SK-N-SH (cell line): ENCODE measurements at regions not wholly inside any gene's neighbourhood (a gene's known extent, or its start where the extent isn't known, plus 50 kb on each side); places are given as distances from the start of the nearest gene placed in this dataset.
"Not testable (repeated sequence)": the region's sequence is repeated elsewhere in the genome, so short reads cannot be mapped to it uniquely, and the experiment has no call there.

Experiments used
- CTCF ChIA-PET: fragments of 300-600, 350-600 bp; formaldehyde crosslinking; extraction: SDS; loops from one replicate; lab custom pipeline; 2021; lab: Yijun Ruan, JAX
- POLR2A ChIA-PET: fragments of 350-600 bp; sonication (Branson Sonifier 250); formaldehyde crosslinking; extraction: SDS; loops from one replicate; lab custom pipeline; 2020; ENCODE audit warnings: antibody characterized with exemption, inconsistent platforms; lab: Yijun Ruan, JAX
- DNase-seq: peaks from one replicate; pipeline ENCODE4 v3.0.0; 2012
- H2AFZ ChIP-seq: fragments of 200-600 bp; sonication (generic); 2 replicates; pipeline ENCODE4 v1.8.1; 2016; ENCODE audit warnings: antibody characterized with exemption, mild to moderate bottlenecking, low read depth
- H3F3A ChIP-seq: fragments of 200-600 bp; sonication (generic); replicated peaks from 2 replicates; pipeline ENCODE3; 2016; ENCODE audit warnings: antibody characterized with exemption, mild to moderate bottlenecking; ENCODE audit not compliant: insufficient read depth
- H3K27ac ChIP-seq, 2 experiments: fragments of 200-500 bp in 1 of 2; fragments of 200-600 bp in 1 of 2; sonication (Bioruptor generic) in 1 of 2; sonication (generic), shearing (Covaris generic) in 1 of 2; 2 replicates each; pipeline versions ENCODE4 v1.5.1 to v1.6.1; 2014 to 2016; ENCODE audit warnings: low read depth in 2 of 2, inconsistent platforms in 1 of 2, low read length in 1 of 2, mild to moderate bottlenecking in 1 of 2, mixed read lengths in 1 of 2
- H3K27me3 ChIP-seq: fragments of 200-600 bp; sonication (generic), shearing (Covaris generic); 2 replicates; pipeline ENCODE4 v1.6.1; 2016; ENCODE audit warnings: mixed run types; ENCODE audit not compliant: insufficient read depth
- H3K36me3 ChIP-seq, 2 experiments: fragments of 200-500 bp in 1 of 2; fragments of 200-600 bp in 1 of 2; sonication (Bioruptor generic) in 1 of 2; sonication (generic) in 1 of 2; replicated peaks in 1 of 2; 2 replicates each; pipeline versions ENCODE3 to v1.5.1; 2014 to 2016; ENCODE audit warnings: low read length in 1 of 2, mild to moderate bottlenecking in 1 of 2; ENCODE audit not compliant: insufficient read depth in 2 of 2, control insufficient read depth in 1 of 2
- H3K4me1 ChIP-seq, 2 experiments: fragments of 200-500 bp in 1 of 2; fragments of 200-600 bp in 1 of 2; sonication (Bioruptor generic) in 1 of 2; sonication (generic), shearing (Covaris generic) in 1 of 2; 2 replicates each; pipeline versions ENCODE4 v1.5.1 to v1.6.1; 2014 to 2016; ENCODE audit warnings: low read depth in 1 of 2, low read length in 1 of 2, mixed run types in 1 of 2; ENCODE audit not compliant: insufficient read depth in 2 of 2, control insufficient read depth in 1 of 2
- H3K4me2 ChIP-seq: fragments of 200-600 bp; sonication (generic), shearing (Covaris generic); 2 replicates; pipeline ENCODE4 v1.6.1; 2017; ENCODE audit warnings: mixed run types
- H3K4me3 ChIP-seq, 2 experiments: fragments of 200-500 bp in 1 of 2; fragments of 200-600 bp in 1 of 2; sonication (Bioruptor generic) in 1 of 2; sonication (generic), shearing (Covaris generic) in 1 of 2; 2 replicates each; pipeline versions ENCODE4 v1.5.1 to v1.8.1; 2014 to 2016; ENCODE audit warnings: low read depth in 2 of 2, inconsistent platforms in 1 of 2, low read length in 1 of 2, mild to moderate bottlenecking in 1 of 2, mixed read lengths in 1 of 2, moderate library complexity in 1 of 2
- H3K79me2 ChIP-seq: fragments of 200-600 bp; sonication (generic); 2 replicates; pipeline ENCODE4 v1.8.1; 2017; ENCODE audit warnings: mild to moderate bottlenecking; ENCODE audit not compliant: insufficient read depth
- H3K9ac ChIP-seq: fragments of 200-600 bp; sonication (generic); 2 replicates; pipeline ENCODE4 v1.6.1; 2017; ENCODE audit warnings: mixed run types
- H3K9me2 ChIP-seq: fragments of 200-600 bp; sonication (generic); 2 replicates; pipeline ENCODE4 v1.6.1; 2017; ENCODE audit warnings: mixed run types
- H3K9me3 ChIP-seq: fragments of 200-600 bp; sonication (generic); 2 replicates; pipeline ENCODE4 v1.6.1; 2017; ENCODE audit warnings: mixed run types, mild to moderate bottlenecking, moderate library complexity
- H4K20me1 ChIP-seq: fragments of 200-600 bp; sonication (generic); 2 replicates; pipeline ENCODE4 v1.6.1; 2017; ENCODE audit warnings: mild to moderate bottlenecking, mixed run types; ENCODE audit not compliant: insufficient read depth
- FOXJ3 ChIP-seq: sonication (generic); formaldehyde crosslinking; IDR thresholded peaks from 2 replicates; pipeline ENCODE4 v1.5.1; 2020; ENCODE audit warnings: mild to moderate bottlenecking, missing genetic modification reagents
- POLR2AphosphoS5 ChIP-seq: IDR thresholded peaks from 2 replicates; pipeline ENCODE4 v1.6.1; 2012; ENCODE audit warnings: low read depth, low read length
- USF2 ChIP-seq: fragments of 150-350 bp; IDR thresholded peaks from 2 replicates; pipeline ENCODE4 v1.6.1; 2017; ENCODE audit warnings: antibody characterized with exemption, low read length, low read depth, borderline replicate concordance
- YY1 ChIP-seq: IDR thresholded peaks from 2 replicates; pipeline ENCODE4 v1.4.0; 2012; ENCODE audit warnings: low read depth, mild to moderate bottlenecking
- WGBS: methylation state at CpG from one replicate; pipeline ENCODE4 v1.1.6; 2017; ENCODE audit warnings: low lambda C conversion rate; 5-methylcytosine and 5-hydroxymethylcytosine counted together
- TF ChIP-seq, protein P1 (sequence below): IDR thresholded peaks from 2 replicates; pipeline ENCODE4 v1.4.0; 2012; ENCODE audit warnings: low read depth, borderline replicate concordance
- TF ChIP-seq, protein P2 (sequence below): fragments of 150-350 bp; IDR thresholded peaks from 2 replicates; pipeline ENCODE4 v1.6.1; 2016; ENCODE audit warnings: mild to moderate bottlenecking, low read depth, low read length
- TF ChIP-seq, protein P3 (sequence below): IDR thresholded peaks from 2 replicates; pipeline ENCODE4 v1.6.1; 2012; ENCODE audit warnings: mild to moderate bottlenecking, low read depth, low read length, moderate library complexity

GRCh38 chr10:2547606-2548005, 519.7 kb upstream of the PFKP start:
- no peak overlapping the region for H3K4me2 ChIP-seq
- no peak for DNase-seq
- H3F3A ChIP-seq: no peaks in the 10 kb centered on the region
- no peaks in the 10 kb centered on the region for H3K27me3 ChIP-seq
- no peaks in the 10 kb centered on the region for H4K20me1 ChIP-seq
- no peak overlapping the region for H3K9ac ChIP-seq
- no peak overlapping the region for H3K4me3 ChIP-seq
- no peak overlapping the region for H2AFZ ChIP-seq
- 19% methylated on average over 4 of the region's 4 CpGs for WGBS
- H3K4me1 ChIP-seq: no peaks in the 10 kb centered on the region; a peak in 1 of 4 replicates
- H3K9me2 ChIP-seq: no peaks in the 10 kb centered on the region
- TF ChIP-seq, protein P1, sequence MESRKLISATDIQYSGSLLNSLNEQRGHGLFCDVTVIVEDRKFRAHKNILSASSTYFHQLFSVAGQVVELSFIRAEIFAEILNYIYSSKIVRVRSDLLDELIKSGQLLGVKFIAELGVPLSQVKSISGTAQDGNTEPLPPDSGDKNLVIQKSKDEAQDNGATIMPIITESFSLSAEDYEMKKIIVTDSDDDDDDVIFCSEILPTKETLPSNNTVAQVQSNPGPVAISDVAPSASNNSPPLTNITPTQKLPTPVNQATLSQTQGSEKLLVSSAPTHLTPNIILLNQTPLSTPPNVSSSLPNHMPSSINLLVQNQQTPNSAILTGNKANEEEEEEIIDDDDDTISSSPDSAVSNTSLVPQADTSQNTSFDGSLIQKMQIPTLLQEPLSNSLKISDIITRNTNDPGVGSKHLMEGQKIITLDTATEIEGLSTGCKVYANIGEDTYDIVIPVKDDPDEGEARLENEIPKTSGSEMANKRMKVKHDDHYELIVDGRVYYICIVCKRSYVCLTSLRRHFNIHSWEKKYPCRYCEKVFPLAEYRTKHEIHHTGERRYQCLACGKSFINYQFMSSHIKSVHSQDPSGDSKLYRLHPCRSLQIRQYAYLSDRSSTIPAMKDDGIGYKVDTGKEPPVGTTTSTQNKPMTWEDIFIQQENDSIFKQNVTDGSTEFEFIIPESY: no peak
- no peak for TF ChIP-seq POLR2AphosphoS5
- TF ChIP-seq USF2: no peak
- no peak for TF ChIP-seq YY1
- no peak for TF ChIP-seq FOXJ3 (CRISPR knock-in tag)
- TF ChIP-seq, protein P2, sequence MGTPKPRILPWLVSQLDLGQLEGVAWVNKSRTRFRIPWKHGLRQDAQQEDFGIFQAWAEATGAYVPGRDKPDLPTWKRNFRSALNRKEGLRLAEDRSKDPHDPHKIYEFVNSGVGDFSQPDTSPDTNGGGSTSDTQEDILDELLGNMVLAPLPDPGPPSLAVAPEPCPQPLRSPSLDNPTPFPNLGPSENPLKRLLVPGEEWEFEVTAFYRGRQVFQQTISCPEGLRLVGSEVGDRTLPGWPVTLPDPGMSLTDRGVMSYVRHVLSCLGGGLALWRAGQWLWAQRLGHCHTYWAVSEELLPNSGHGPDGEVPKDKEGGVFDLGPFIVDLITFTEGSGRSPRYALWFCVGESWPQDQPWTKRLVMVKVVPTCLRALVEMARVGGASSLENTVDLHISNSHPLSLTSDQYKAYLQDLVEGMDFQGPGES: no peak
- TF ChIP-seq, protein P3, sequence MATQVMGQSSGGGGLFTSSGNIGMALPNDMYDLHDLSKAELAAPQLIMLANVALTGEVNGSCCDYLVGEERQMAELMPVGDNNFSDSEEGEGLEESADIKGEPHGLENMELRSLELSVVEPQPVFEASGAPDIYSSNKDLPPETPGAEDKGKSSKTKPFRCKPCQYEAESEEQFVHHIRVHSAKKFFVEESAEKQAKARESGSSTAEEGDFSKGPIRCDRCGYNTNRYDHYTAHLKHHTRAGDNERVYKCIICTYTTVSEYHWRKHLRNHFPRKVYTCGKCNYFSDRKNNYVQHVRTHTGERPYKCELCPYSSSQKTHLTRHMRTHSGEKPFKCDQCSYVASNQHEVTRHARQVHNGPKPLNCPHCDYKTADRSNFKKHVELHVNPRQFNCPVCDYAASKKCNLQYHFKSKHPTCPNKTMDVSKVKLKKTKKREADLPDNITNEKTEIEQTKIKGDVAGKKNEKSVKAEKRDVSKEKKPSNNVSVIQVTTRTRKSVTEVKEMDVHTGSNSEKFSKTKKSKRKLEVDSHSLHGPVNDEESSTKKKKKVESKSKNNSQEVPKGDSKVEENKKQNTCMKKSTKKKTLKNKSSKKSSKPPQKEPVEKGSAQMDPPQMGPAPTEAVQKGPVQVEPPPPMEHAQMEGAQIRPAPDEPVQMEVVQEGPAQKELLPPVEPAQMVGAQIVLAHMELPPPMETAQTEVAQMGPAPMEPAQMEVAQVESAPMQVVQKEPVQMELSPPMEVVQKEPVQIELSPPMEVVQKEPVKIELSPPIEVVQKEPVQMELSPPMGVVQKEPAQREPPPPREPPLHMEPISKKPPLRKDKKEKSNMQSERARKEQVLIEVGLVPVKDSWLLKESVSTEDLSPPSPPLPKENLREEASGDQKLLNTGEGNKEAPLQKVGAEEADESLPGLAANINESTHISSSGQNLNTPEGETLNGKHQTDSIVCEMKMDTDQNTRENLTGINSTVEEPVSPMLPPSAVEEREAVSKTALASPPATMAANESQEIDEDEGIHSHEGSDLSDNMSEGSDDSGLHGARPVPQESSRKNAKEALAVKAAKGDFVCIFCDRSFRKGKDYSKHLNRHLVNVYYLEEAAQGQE: no peak
- CTCF ChIA-PET: no interaction called here
- 0 out of 2 replicates have a peak, but pooled peaks cover 2% of the 10 kb centered on the region for H3K9me3 ChIP-seq
- POLR2A ChIA-PET: no interaction called here
- no peaks in the 10 kb centered on the region for H3K36me3 ChIP-seq
- no peaks in the 10 kb centered on the region for H3K79me2 ChIP-seq
- no peak overlapping the region for H3K27ac ChIP-seq

DNA sequence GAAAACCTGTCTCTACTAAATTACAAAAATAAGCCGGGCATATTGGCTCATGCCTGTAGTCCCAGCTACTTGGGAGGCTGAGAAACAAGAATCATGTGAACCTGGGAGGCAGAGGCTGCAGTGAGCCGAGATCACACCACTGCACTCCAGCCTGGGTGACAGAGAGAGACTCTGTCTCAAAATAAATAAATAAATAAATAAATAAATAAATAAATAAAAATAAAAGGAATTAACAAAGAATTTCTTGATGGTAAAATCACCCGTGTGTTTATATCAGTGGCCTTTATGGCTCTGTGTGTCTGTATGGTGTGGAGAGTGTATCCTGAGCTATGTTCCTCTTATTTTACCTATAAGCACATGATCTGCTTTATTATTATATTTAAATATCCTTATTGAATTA, 520.5 kb upstream of the PFKP start:
- H2AFZ ChIP-seq, H3K9me3 ChIP-seq, H3K9ac ChIP-seq, H3K36me3 ChIP-seq, CTCF ChIA-PET, H4K20me1 ChIP-seq, H3K9me2 ChIP-seq, H3K27me3 ChIP-seq, H3K27ac ChIP-seq, POLR2A ChIA-PET, DNase-seq, H3F3A ChIP-seq, H3K4me2 ChIP-seq, H3K79me2 ChIP-seq, H3K4me1 ChIP-seq, H3K4me3 ChIP-seq: not testable (repeated sequence)
- WGBS: 34% methylated on average over 3 of the region's 3 CpGs
